GM12892 (cell line): ENCODE measurements at regions not wholly inside any gene's neighbourhood (a gene's known extent, or its start where the extent isn't known, plus 50 kb on each side); places are given as distances from the start of the nearest gene placed in this dataset.

Experiments used
- POLR2A ChIP-seq: IDR thresholded peaks from 2 replicates; pipeline ENCODE4 v1.6.1; 2011; ENCODE audit warnings: low read depth, low read length, control low read depth
- POLR2AphosphoS5 ChIP-seq: IDR thresholded peaks from 2 replicates; pipeline ENCODE4 v1.6.1; 2011; ENCODE audit warnings: low read depth, low read length, control low read depth
- TAF1 ChIP-seq: IDR thresholded peaks from 2 replicates; pipeline ENCODE4 v1.6.1; 2011; ENCODE audit warnings: low read depth, mild to moderate bottlenecking, control low read depth, low read length, borderline replicate concordance

DNA sequence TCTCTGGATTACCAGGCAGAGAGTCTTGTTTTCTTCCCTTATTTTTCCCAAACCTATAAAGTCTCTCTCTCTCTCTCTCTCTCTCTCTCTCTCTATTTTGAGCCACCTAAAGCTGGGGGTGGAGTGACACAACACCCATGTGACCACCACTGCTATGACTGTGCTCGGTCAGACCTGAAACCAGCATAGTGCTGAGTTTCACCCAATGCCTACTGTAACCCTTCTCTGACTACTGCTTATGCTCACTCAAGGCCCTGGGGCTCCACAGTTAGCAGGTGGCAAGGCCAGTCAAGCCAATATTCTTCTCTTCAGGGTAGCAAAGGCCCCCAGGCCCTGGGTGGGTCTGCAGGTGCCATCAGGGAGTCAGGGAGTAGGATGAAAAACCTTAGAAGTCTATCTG lies 114.7 kb upstream of the ARMCX2 start:
- no peak for TF ChIP-seq TAF1
- TF ChIP-seq POLR2AphosphoS5 = no peak
- TF ChIP-seq POLR2A = no peak
